ENCODE measurements at regions not wholly inside any gene's neighbourhood (a gene's known extent, or its start where the extent isn't known, plus 50 kb on each side); places are given as distances from the start of the nearest gene placed in this dataset.

GRCh38 chr3:106620646-106621045 is 751.8 kb upstream of the CBLB start:
- TF ChIP-seq, protein P1, sequence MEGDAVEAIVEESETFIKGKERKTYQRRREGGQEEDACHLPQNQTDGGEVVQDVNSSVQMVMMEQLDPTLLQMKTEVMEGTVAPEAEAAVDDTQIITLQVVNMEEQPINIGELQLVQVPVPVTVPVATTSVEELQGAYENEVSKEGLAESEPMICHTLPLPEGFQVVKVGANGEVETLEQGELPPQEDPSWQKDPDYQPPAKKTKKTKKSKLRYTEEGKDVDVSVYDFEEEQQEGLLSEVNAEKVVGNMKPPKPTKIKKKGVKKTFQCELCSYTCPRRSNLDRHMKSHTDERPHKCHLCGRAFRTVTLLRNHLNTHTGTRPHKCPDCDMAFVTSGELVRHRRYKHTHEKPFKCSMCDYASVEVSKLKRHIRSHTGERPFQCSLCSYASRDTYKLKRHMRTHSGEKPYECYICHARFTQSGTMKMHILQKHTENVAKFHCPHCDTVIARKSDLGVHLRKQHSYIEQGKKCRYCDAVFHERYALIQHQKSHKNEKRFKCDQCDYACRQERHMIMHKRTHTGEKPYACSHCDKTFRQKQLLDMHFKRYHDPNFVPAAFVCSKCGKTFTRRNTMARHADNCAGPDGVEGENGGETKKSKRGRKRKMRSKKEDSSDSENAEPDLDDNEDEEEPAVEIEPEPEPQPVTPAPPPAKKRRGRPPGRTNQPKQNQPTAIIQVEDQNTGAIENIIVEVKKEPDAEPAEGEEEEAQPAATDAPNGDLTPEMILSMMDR (IDR thresholded peaks at IDR 0.05; ENCODE audit: borderline replicate concordance, extremely low read depth, low read length, poor library complexity, severe bottlenecking) = no peak
- no peak for TF ChIP-seq EZH2 (IDR thresholded peaks at IDR 0.05; ENCODE audit: borderline replicate concordance, low read depth, low read length, severe bottlenecking)
